NT2/D1 (cell line): ENCODE measurements at regions not wholly inside any gene's neighbourhood (a gene's known extent, or its start where the extent isn't known, plus 50 kb on each side); places are given as distances from the start of the nearest gene placed in this dataset.

Experiments
- DNase-seq: peaks from one replicate; pipeline ENCODE4 v3.0.0-alpha.2; 2011; ENCODE audit warnings: low read depth, low spot score
- H3K27me3 ChIP-seq: 2 replicates; pipeline ENCODE4 v1.6.0; 2011; ENCODE audit warnings: mild to moderate bottlenecking; ENCODE audit not compliant: insufficient read length, insufficient read depth
- H3K36me3 ChIP-seq: 2 replicates; pipeline ENCODE4 v1.6.1; 2011; ENCODE audit warnings: mild to moderate bottlenecking, low read length, mixed read lengths; ENCODE audit not compliant: insufficient read depth, insufficient read length
- H3K4me1 ChIP-seq: 2 replicates; pipeline ENCODE4 v1.5.1; 2011; ENCODE audit not compliant: insufficient read depth, insufficient read length
- H3K4me3 ChIP-seq: 2 replicates; pipeline ENCODE4 v1.5.1; 2011; ENCODE audit warnings: low read depth; ENCODE audit not compliant: insufficient read length
- H3K9ac ChIP-seq: 2 replicates; pipeline ENCODE4 v1.6.0; 2011; ENCODE audit warnings: low read depth; ENCODE audit not compliant: insufficient read length
- H3K9me3 ChIP-seq: 2 replicates; pipeline ENCODE4 v1.5.1; 2011; ENCODE audit warnings: mild to moderate bottlenecking, low read length; ENCODE audit not compliant: insufficient read depth
- SUZ12 ChIP-seq: IDR thresholded peaks from 2 replicates; pipeline ENCODE4 v1.6.1; 2011; ENCODE audit not compliant: insufficient read length, insufficient read depth; ENCODE audit errors: extremely low read depth
- YY1 ChIP-seq: IDR thresholded peaks from 2 replicates; pipeline ENCODE4 v1.6.1; 2011; ENCODE audit not compliant: insufficient read length, insufficient read depth
- ZNF274 ChIP-seq: IDR thresholded peaks from 2 replicates; pipeline ENCODE4 v1.6.1; 2011; ENCODE audit warnings: mild to moderate bottlenecking, low read depth, low read length

DNA sequence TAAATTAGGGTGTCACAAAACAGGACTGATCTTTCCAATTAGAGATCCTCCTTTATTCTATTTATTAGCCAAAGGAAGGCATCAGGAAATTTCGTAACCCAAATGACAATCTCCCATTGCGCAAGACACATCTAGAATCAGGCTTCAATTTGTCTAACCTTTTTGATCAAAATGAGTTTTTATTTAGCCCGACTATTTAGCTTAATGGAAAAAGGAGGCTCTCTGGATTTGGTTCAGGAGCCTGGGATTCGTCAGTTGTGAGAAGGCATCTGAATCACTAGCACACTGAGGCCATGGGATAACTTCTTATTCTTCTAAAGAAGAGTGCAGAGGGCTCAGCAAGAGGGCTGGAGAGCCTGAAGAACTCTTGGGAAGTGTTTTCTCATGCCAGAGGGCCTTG is 332.1 kb upstream of the ETAA1 start:
- no peaks in the 10 kb centered on the region for H3K4me1 ChIP-seq
- TF ChIP-seq SUZ12 (no peak), YY1 (no peak), ZNF274 (no peak)
- no peak overlapping the region for H3K9ac ChIP-seq
- H3K27me3 ChIP-seq: no peaks in the 10 kb centered on the region
- no peaks in the 10 kb centered on the region for H3K9me3 ChIP-seq
- DNase-seq: no peak
- no peaks in the 10 kb centered on the region for H3K36me3 ChIP-seq
- no peak overlapping the region for H3K4me3 ChIP-seq

DNA sequence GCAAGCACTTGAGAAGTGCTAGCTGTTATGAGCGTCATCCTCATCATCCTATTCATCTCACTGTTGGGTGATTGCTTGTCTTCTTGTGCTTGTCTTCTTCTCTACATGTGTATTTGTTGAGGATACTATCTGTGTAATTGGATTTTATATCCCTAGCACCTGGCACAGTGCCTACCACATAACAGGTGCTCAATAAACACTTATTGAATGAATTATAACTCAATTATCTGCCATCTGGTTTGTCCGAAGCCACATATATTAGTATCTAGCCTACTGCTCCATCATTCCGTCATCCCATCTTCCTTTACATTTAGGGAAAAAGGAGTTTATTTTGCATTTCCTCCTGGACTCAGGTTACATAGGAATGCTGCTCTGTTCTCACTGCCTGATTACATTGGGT is 330.4 kb upstream of the ETAA1 start:
- H3K36me3 ChIP-seq: no peaks in the 10 kb centered on the region
- DNase-seq: no peak
- H3K4me1 ChIP-seq: no peaks in the 10 kb centered on the region
- no peak overlapping the region for H3K9ac ChIP-seq
- no peak overlapping the region for H3K4me3 ChIP-seq
- H3K9me3 ChIP-seq: no peaks in the 10 kb centered on the region
- H3K27me3 ChIP-seq: no peaks in the 10 kb centered on the region
- TF ChIP-seq YY1 (no peak), SUZ12 (no peak), ZNF274 (no peak)

GRCh38 chr2:67067656-67068055 is 329.5 kb upstream of the ETAA1 start:
- Histone ChIP-seq H3K36me3 (no peaks in the 10 kb centered on the region), H3K4me3 (no peak overlapping the region), H3K9ac (no peak overlapping the region), H3K4me1 (no peaks in the 10 kb centered on the region), H3K27me3 (no peaks in the 10 kb centered on the region), H3K9me3 (no peaks in the 10 kb centered on the region)
- TF ChIP-seq ZNF274: no peak
- TF ChIP-seq YY1: no peak
- no peak for TF ChIP-seq SUZ12
- no peak for DNase-seq

DNA sequence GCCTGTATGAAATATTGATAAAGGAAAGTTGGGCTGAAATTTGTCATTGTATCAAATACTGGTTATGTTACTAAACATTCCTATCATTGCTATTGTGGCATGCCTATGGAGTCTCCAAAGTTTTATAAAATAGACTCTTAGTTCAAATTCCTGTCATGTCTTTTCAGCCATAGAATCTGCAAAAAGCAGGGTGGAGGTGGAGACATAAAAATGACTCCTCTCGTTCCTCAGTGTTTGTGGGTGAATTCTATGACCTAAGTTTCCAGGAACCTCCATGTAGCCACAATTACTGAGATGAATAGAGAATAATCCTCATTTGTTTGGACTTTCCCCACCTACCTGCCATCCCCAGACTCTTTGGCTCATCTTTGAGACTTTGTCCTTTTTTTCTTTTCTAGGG is 326.3 kb upstream of the ETAA1 start:
- TF ChIP-seq YY1 (no peak), ZNF274 (no peak), SUZ12 (no peak)
- Histone ChIP-seq H3K9ac (no peak overlapping the region), H3K36me3 (no peaks in the 10 kb centered on the region), H3K27me3 (no peaks in the 10 kb centered on the region), H3K9me3 (no peaks in the 10 kb centered on the region), H3K4me1 (no peaks in the 10 kb centered on the region), H3K4me3 (no peak overlapping the region)
- no peak for DNase-seq

- no peaks in the 10 kb centered on the region for H3K36me3 ChIP-seq
- H3K9me3 ChIP-seq: no peaks in the 10 kb centered on the region
- H3K4me1 ChIP-seq: no peaks in the 10 kb centered on the region
- H3K27me3 ChIP-seq: no peaks in the 10 kb centered on the region
- no peak overlapping the region for H3K4me3 ChIP-seq
- no peak overlapping the region for H3K9ac ChIP-seq
- DNase-seq: no peak
- TF ChIP-seq SUZ12 (no peak), ZNF274 (no peak), YY1 (no peak)
Observed at GRCh38 chr2:67075056-67075455, 322.1 kb upstream of the ETAA1 start.

DNA sequence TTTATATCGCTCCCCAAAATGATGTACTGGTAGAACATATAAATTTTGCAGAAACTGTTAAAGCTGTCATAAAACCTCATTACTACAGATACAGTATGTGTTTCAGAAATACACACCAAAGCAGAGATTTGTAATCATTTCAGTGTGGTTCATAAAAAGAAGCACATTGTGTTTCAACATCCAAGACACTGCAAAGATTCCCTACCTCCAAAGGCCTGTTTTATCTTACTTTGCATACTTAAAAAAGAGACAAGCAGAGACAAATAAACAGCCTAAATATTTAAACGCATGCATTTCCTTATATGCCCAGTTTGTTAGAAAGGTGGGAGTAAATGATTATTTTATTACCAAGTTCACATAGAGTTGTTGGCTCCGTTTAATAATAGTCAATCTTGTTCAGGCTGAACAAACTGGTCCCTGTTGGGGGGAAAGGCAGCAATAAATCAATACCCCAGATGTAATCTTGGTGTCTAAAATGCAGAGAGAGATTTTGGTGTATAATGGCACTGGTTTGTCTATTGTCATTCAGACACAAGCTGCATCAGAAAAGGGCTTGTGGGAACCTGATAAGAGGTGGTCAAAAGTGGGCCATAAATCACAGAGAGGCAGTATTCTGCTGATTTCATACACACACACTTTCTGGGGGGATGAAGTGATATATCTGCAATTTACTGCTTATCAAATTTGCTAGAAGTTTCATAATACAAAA is 321.4 kb upstream of the ETAA1 start:
- Histone ChIP-seq H3K4me1 (no peaks in the 10 kb centered on the region), H3K9me3 (no peaks in the 10 kb centered on the region), H3K4me3 (no peak overlapping the region), H3K36me3 (no peaks in the 10 kb centered on the region), H3K9ac (no peak overlapping the region), H3K27me3 (no peaks in the 10 kb centered on the region)
- TF ChIP-seq YY1: no peak
- TF ChIP-seq SUZ12: no peak
- TF ChIP-seq ZNF274: no peak
- DNase-seq: no peak

- Histone ChIP-seq H3K36me3 (no peaks in the 10 kb centered on the region), H3K9ac (no peak overlapping the region), H3K9me3 (no peaks in the 10 kb centered on the region), H3K4me1 (no peaks in the 10 kb centered on the region), H3K4me3 (no peak overlapping the region), H3K27me3 (no peaks in the 10 kb centered on the region)
- no peak for DNase-seq
- TF ChIP-seq SUZ12: no peak
- TF ChIP-seq ZNF274: no peak
- no peak for TF ChIP-seq YY1
Observed at GRCh38 chr2:67076239-67076624, 320.9 kb upstream of the ETAA1 start.

DNA sequence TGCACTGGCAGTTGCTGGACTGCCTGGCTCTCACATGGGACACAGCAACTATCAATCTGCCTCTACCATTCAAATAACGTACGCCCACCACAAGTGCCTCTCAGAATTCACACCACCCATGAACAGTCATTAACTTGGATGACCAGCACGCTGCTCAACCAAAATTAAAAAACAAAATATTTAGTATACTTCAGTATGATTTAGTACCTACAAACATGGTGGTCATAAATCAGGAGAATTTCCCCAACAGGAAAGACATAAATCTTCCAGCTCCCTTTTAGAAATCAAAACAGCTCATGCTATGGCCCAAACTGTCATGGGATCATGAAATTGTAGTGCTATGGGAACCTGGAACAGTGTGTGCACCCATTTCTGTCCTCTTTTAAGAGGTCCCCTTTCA is 317.4 kb upstream of the ETAA1 start:
- Histone ChIP-seq H3K9ac (no peak overlapping the region), H3K9me3 (no peaks in the 10 kb centered on the region), H3K4me3 (no peak overlapping the region), H3K36me3 (no peaks in the 10 kb centered on the region), H3K4me1 (no peaks in the 10 kb centered on the region), H3K27me3 (no peaks in the 10 kb centered on the region)
- DNase-seq: no peak
- no peak for TF ChIP-seq YY1
- no peak for TF ChIP-seq SUZ12
- no peak for TF ChIP-seq ZNF274
